Umbilical cord (tissue), 1 donor: ENCODE measurements at regions not wholly inside any gene's neighbourhood (a gene's known extent, or its start where the extent isn't known, plus 50 kb on each side); places are given as distances from the start of the nearest gene placed in this dataset.

Experiments
- DNase-seq: peaks from one replicate; pipeline ENCODE4 v3.0.0-alpha.2; 2015; ENCODE audit warnings: low spot score

GRCh38 chr11:26777372-26777808 lies 55.5 kb upstream of the SLC5A12 start:
- peak; percentile 84 for DNase-seq

- peak; percentile 17 for DNase-seq
Measured at GRCh38 chr11:26778000-26778757, 56.3 kb upstream of the SLC5A12 start.

GRCh38 chr11:26779074-26779865 lies 57.4 kb upstream of the SLC5A12 start:
- no peak for DNase-seq

GRCh38 chr11:26780376-26781085 lies 58.7 kb upstream of the SLC5A12 start:
- DNase-seq: peak; percentile 30

GRCh38 chr11:26782220-26782965 lies 60.5 kb upstream of the SLC5A12 start:
- no peak for DNase-seq

GRCh38 chr11:26783997-26784396 lies 62.1 kb upstream of the SLC5A12 start:
- no peak for DNase-seq

- DNase-seq: peak; percentile 9
Measured at GRCh38 chr11:26790738-26791137, 68.9 kb upstream of the SLC5A12 start.

- DNase-seq: peak; percentile 96
Measured at GRCh38 chr11:26792941-26793340, 71.1 kb upstream of the SLC5A12 start.

- peak; percentile 81 for DNase-seq
Measured at GRCh38 chr11:26793487-26793886, 71.6 kb upstream of the SLC5A12 start.

- DNase-seq: no peak
Measured at GRCh38 chr11:26801601-26802000, 79.7 kb upstream of the SLC5A12 start.

GRCh38 chr11:26805001-26805400 lies 83.1 kb upstream of the SLC5A12 start:
- DNase-seq: no peak

- no peak for DNase-seq
Measured at GRCh38 chr11:26806219-26806618, 84.4 kb upstream of the SLC5A12 start.

GRCh38 chr11:26820739-26821138 lies 98.9 kb upstream of the SLC5A12 start:
- no peak for DNase-seq

GRCh38 chr11:26823963-26824362 lies 102.1 kb upstream of the SLC5A12 start:
- DNase-seq: no peak

GRCh38 chr11:26827567-26828081 lies 105.8 kb upstream of the SLC5A12 start:
- DNase-seq: peak; percentile 72

- no peak for DNase-seq
Measured at GRCh38 chr11:26828288-26828687, 106.4 kb upstream of the SLC5A12 start.

- no peak for DNase-seq
Measured at GRCh38 chr11:26830218-26830617, 108.4 kb upstream of the SLC5A12 start.

- no peak for DNase-seq
Measured at GRCh38 chr11:26830757-26831156, 108.9 kb upstream of the SLC5A12 start.

- no peak for DNase-seq
Measured at GRCh38 chr11:26834601-26835000, 112.7 kb upstream of the SLC5A12 start.

GRCh38 chr11:26835611-26836010 lies 113.8 kb upstream of the SLC5A12 start:
- no peak for DNase-seq

- no peak for DNase-seq
Measured at GRCh38 chr11:26837154-26837553, 115.3 kb upstream of the SLC5A12 start.
